Adrenal gland (tissue), 9 donors: ENCODE measurements at regions not wholly inside any gene's neighbourhood (a gene's known extent, or its start where the extent isn't known, plus 50 kb on each side); places are given as distances from the start of the nearest gene placed in this dataset.

ENCODE experiments used
- DNase-seq, 7 donors: peaks; one replicate each; pipeline ENCODE4 v3.0.0-alpha.2; 2019 to 2020
- H3K27ac ChIP-seq, 5 donors: fragments of 200-600 bp; sonication (generic) in 4 of 5; 1 replicate in 3 of 5; 2 replicates in 2 of 5; pipeline versions ENCODE4 v1.5.1 to v1.8.0; 2016 to 2020; ENCODE audit warnings: mild to moderate bottlenecking in 1 of 5
- H3K27me3 ChIP-seq: fragments of 200-600 bp; 2 replicates; pipeline ENCODE4 v1.8.0; 2021
- H3K36me3 ChIP-seq, 2 donors: fragments of 200-600 bp; replicated peaks in 1 of 2; 1 replicate in 1 of 2; 2 replicates in 1 of 2; pipeline versions ENCODE4 v1.5.1 to v1.8.0; 2018 to 2022
- H3K4me1 ChIP-seq, 2 donors: fragments of 200-600 bp; replicated peaks in 1 of 2; 1 replicate in 1 of 2; 2 replicates in 1 of 2; pipeline versions ENCODE4 v1.5.1 to v1.8.0; 2018 to 2021
- H3K4me3 ChIP-seq, 4 donors: fragments of 200-600 bp; sonication (generic) in 3 of 4; one replicate each; pipeline ENCODE4 v1.5.1; 2016 to 2018
- H3K9me3 ChIP-seq, 3 donors: fragments of 200-600 bp; sonication (generic) in 1 of 3; replicated peaks in 1 of 3; 1 replicate in 2 of 3; 2 replicates in 1 of 3; pipeline versions ENCODE4 v1.5.1 to v1.8.0; 2016 to 2021
- CTCF ChIP-seq, 6 experiments: fragments of 450-650 bp in 4 of 6; fragments of 200-600 bp in 2 of 6; sonication (generic) in 1 of 6; IDR thresholded peaks; 1 replicate in 5 of 6; 2 replicates in 1 of 6; pipeline versions ENCODE4 v1.5.1 to v1.8.0; 2016 to 2021; ENCODE audit warnings: antibody characterized with exemption in 6 of 6, mild to moderate bottlenecking in 2 of 6, moderate library complexity in 1 of 6
- POLR2A ChIP-seq, 2 donors: fragments of 450-650 bp; IDR thresholded peaks; one replicate each; pipeline ENCODE4 v1.6.1; 2017; ENCODE audit warnings: antibody characterized with exemption in 2 of 2, mild to moderate bottlenecking in 2 of 2, moderate library complexity in 1 of 2
- WGBS, 4 donors: extraction: QIAGEN DNeasy Blood & Tissue Kit in 2 of 4; methylation state at CpG; one replicate each; pipeline versions ENCODE4 v1.1.5 to v1.1.7; 2013 to 2017; 5-methylcytosine and 5-hydroxymethylcytosine counted together
- intact Hi-C, 2 donors: fragments of 100-400 bp; cut with DNase I; formaldehyde crosslinking; loops; one replicate each; pipeline versions ENCODE4 v1.14.1 to v1.15.0; 2022 to 2023
- donor health status: healthy with polysubstance abuse.
- donor health status: Bipolar disorder and iron deficiency.
- donor health status: DM: yes; HTN: yes; CAD: no.
- donor health status: DM: no; HTN: no; CAD: no.
- donor health status: DM: no; HTN: no; CAD: no.

- no peak overlapping the region for H3K27ac ChIP-seq
- no peak for DNase-seq
- H3K36me3 ChIP-seq, result no peaks in the 10 kb centered on the region
- TF ChIP-seq POLR2A (IDR thresholded peaks at IDR 0.05) (no peak), CTCF (IDR thresholded peaks at IDR 0.05) (no peak)
- H3K27me3 ChIP-seq, result no peaks in the 10 kb centered on the region
- intact Hi-C loops, result no loop called here
- H3K4me1 ChIP-seq, result no peaks in the 10 kb centered on the region
- WGBS, 4 donors, result 81 to 93% (median 90%) methylated on average over 1 of the region's 1 CpG
- no peaks in the 10 kb centered on the region for H3K9me3 ChIP-seq
- H3K4me3 ChIP-seq, result no peak overlapping the region
These were observed 103.5 kb upstream of the APC start for GRCh38 chr5:112634166-112634565.

GRCh38 chr5:112634796-112635195, 102.9 kb upstream of the APC start:
- Histone ChIP-seq H3K27me3 (no peaks in the 10 kb centered on the region), H3K27ac (no peak overlapping the region), H3K4me1 (no peaks in the 10 kb centered on the region), H3K36me3 (no peaks in the 10 kb centered on the region), H3K9me3 (no peaks in the 10 kb centered on the region), H3K4me3 (no peak overlapping the region)
- intact Hi-C loops, result no loop called here
- 67 to 74% (median 74%) methylated on average over 3 of the region's 3 CpGs for WGBS, 4 donors
- TF ChIP-seq CTCF (IDR thresholded peaks at IDR 0.05) (no peak), POLR2A (IDR thresholded peaks at IDR 0.05) (no peak)
- DNase-seq, result no peak

- Histone ChIP-seq H3K27me3 (no peaks in the 10 kb centered on the region), H3K4me3 (no peak overlapping the region), H3K4me1 (no peaks in the 10 kb centered on the region), H3K36me3 (no peaks in the 10 kb centered on the region), H3K9me3 (no peaks in the 10 kb centered on the region), H3K27ac (no peak overlapping the region)
- DNase-seq, result no peak
- intact Hi-C loops, result no loop called here
- TF ChIP-seq POLR2A (IDR thresholded peaks at IDR 0.05) (no peak), CTCF (IDR thresholded peaks at IDR 0.05) (no peak)
- 86 to 93% (median 88%) methylated on average over 3 of the region's 3 CpGs for WGBS, 4 donors
These were observed 102.4 kb upstream of the APC start for GRCh38 chr5:112635276-112635675.

GRCh38 chr5:112635771-112636731, 101.6 kb upstream of the APC start:
- DNase-seq, result no peak
- WGBS, 4 donors, result 90 to 98% (median 96%) methylated on average over 1 of the region's 1 CpG
- intact Hi-C loops, result no loop called here
- H3K9me3 ChIP-seq, result no peaks in the 10 kb centered on the region
- no peaks in the 10 kb centered on the region for H3K4me1 ChIP-seq
- H3K27me3 ChIP-seq, result no peaks in the 10 kb centered on the region
- H3K36me3 ChIP-seq, result no peaks in the 10 kb centered on the region
- H3K27ac ChIP-seq, result no peak overlapping the region
- TF ChIP-seq POLR2A (IDR thresholded peaks at IDR 0.05) (no peak), CTCF (IDR thresholded peaks at IDR 0.05) (no peak)
- H3K4me3 ChIP-seq, result no peak overlapping the region
